CD14-positive monocyte (primary cell): ENCODE measurements at regions not wholly inside any gene's neighbourhood (a gene's known extent, or its start where the extent isn't known, plus 50 kb on each side); places are given as distances from the start of the nearest gene placed in this dataset.

ENCODE experiments used
- DNase-seq, 3 donors: peaks; one replicate each; pipeline ENCODE4 v3.0.0-alpha.2; 2011 to 2022
- H2AFZ ChIP-seq: 2 replicates; pipeline ENCODE4 v1.6.0; 2012; ENCODE audit warnings: mild to moderate bottlenecking, low read depth, low read length, inconsistent platforms; ENCODE audit not compliant: insufficient read depth, poor library complexity, severe bottlenecking
- H3K27ac ChIP-seq, 2 donors: 1 replicate in 1 of 2; 2 replicates in 1 of 2; pipeline ENCODE4 v1.5.1; 2012 to 2013; ENCODE audit warnings: low read length in 2 of 2, control low read depth in 1 of 2, inconsistent platforms in 1 of 2, low read depth in 1 of 2, mild to moderate bottlenecking in 1 of 2
- H3K27me3 ChIP-seq, 2 donors: one replicate each; pipeline versions ENCODE4 v1.6.0 to v1.6.1; 2011 to 2013; ENCODE audit warnings: low read length in 2 of 2; ENCODE audit not compliant: control insufficient read depth in 2 of 2, insufficient read depth in 2 of 2
- H3K36me3 ChIP-seq, 2 donors: replicated peaks in 1 of 2; 1 replicate in 1 of 2; 2 replicates in 1 of 2; pipeline versions ENCODE4 v1.5.1 to v1.6.1; 2012 to 2013; ENCODE audit warnings: low read length in 2 of 2, control low read depth in 1 of 2, inconsistent platforms in 1 of 2, mild to moderate bottlenecking in 1 of 2; ENCODE audit not compliant: insufficient read depth in 2 of 2, control insufficient read depth in 1 of 2
- H3K4me1 ChIP-seq, 2 donors: 1 replicate in 1 of 2; 2 replicates in 1 of 2; pipeline versions ENCODE4 v1.5.1 to v1.6.1; 2012 to 2013; ENCODE audit warnings: low read length in 2 of 2, control low read depth in 1 of 2, inconsistent platforms in 1 of 2, mild to moderate bottlenecking in 1 of 2, moderate library complexity in 1 of 2; ENCODE audit not compliant: insufficient read depth in 2 of 2, control insufficient read depth in 1 of 2
- H3K4me2 ChIP-seq: replicated peaks from 2 replicates; pipeline ENCODE3; 2012; ENCODE audit warnings: low read length, moderate library complexity, mild to moderate bottlenecking; ENCODE audit not compliant: poor library complexity, severe bottlenecking; ENCODE audit errors: extremely low read depth
- H3K4me3 ChIP-seq, 3 experiments: fragments of 200-600 bp in 1 of 3; sonication (generic) in 1 of 3; replicated peaks in 1 of 3; 1 replicate in 2 of 3; 2 replicates in 1 of 3; pipeline ENCODE4 v1.5.1; 2011 to 2013; ENCODE audit warnings: low read length in 3 of 3, mild to moderate bottlenecking in 3 of 3, control low read depth in 2 of 3, low read depth in 2 of 3, inconsistent platforms in 1 of 3, moderate library complexity in 1 of 3
- H3K79me2 ChIP-seq: 2 replicates; pipeline ENCODE4 v1.6.0; 2012; ENCODE audit warnings: mild to moderate bottlenecking, control low read depth, inconsistent platforms, low read length, moderate library complexity; ENCODE audit not compliant: insufficient read depth
- H3K9ac ChIP-seq: 2 replicates; pipeline ENCODE4 v1.6.0; 2017; ENCODE audit warnings: low read length, mild to moderate bottlenecking; ENCODE audit not compliant: insufficient read depth, poor library complexity, severe bottlenecking
- H3K9me3 ChIP-seq, 2 donors: replicated peaks in 1 of 2; 1 replicate in 1 of 2; 2 replicates in 1 of 2; pipeline versions ENCODE4 v1.5.1 to v1.6.1; 2012 to 2013; ENCODE audit warnings: low read length in 2 of 2, control low read depth in 1 of 2; ENCODE audit not compliant: control insufficient read depth in 1 of 2, insufficient read depth in 1 of 2
- H4K20me1 ChIP-seq: 2 replicates; pipeline ENCODE4 v1.6.0; 2012; ENCODE audit warnings: mild to moderate bottlenecking, low read length, control low read depth, moderate library complexity; ENCODE audit not compliant: insufficient read depth
- H3K27ac Mint-ChIP-seq, 7 donors: one replicate each; pipeline ENCODE4 v1.8.0; 2020; ENCODE audit warnings: mild to moderate bottlenecking in 7 of 7, mixed read lengths in 7 of 7, moderate library complexity in 6 of 7, inconsistent platforms in 2 of 7
- H3K27me3 Mint-ChIP-seq, 3 donors: one replicate each; pipeline ENCODE4 v1.8.0; 2021 to 2022; ENCODE audit warnings: low read depth in 3 of 3, mild to moderate bottlenecking in 3 of 3, mixed read lengths in 3 of 3, moderate library complexity in 3 of 3, inconsistent platforms in 1 of 3
- H3K36me3 Mint-ChIP-seq, 2 donors: one replicate each; pipeline ENCODE4 v1.8.0; 2020; ENCODE audit warnings: mixed read lengths in 2 of 2, inconsistent platforms in 1 of 2, mild to moderate bottlenecking in 1 of 2
- H3K4me1 Mint-ChIP-seq: one replicate; pipeline ENCODE4 v1.8.0; 2020; ENCODE audit warnings: mild to moderate bottlenecking, mixed read lengths
- H3K4me3 Mint-ChIP-seq, 2 donors: one replicate each; pipeline ENCODE4 v1.8.0; 2020; ENCODE audit warnings: mild to moderate bottlenecking in 2 of 2, mixed read lengths in 2 of 2, moderate library complexity in 1 of 2
- H3K9me3 Mint-ChIP-seq, 7 donors: one replicate each; pipeline ENCODE4 v1.8.0; 2020 to 2022; ENCODE audit warnings: mixed read lengths in 7 of 7, mild to moderate bottlenecking in 6 of 7, moderate library complexity in 6 of 7, inconsistent platforms in 2 of 7
- CTCF ChIP-seq: fragments of 200-600 bp; IDR thresholded peaks from one replicate; pipeline ENCODE4 v1.8.0; 2022; ENCODE audit warnings: antibody characterized with exemption, mild to moderate bottlenecking
- WGBS: methylation state at CpG from one replicate; pipeline ENCODE4 v1.1.5; 2013; ENCODE audit warnings: missing lambda C conversion rate; ENCODE audit not compliant: insufficient coverage; 5-methylcytosine and 5-hydroxymethylcytosine counted together
- intact Hi-C, 2 donors: fragments of 100-400 bp; cut with micrococcal nuclease; formaldehyde crosslinking; loops; one replicate each; pipeline versions ENCODE4 v1.15.0 to v1.15.1; 2023

GRCh38 chr10:20971901-20972300 lies 74.8 kb upstream of the NEBL start:
- H3K4me1 ChIP-seq, result no peaks in the 10 kb centered on the region
- no peaks in the 10 kb centered on the region for H3K27me3 ChIP-seq
- H2AFZ ChIP-seq, result no peak overlapping the region
- H3K4me3 Mint-ChIP-seq, result no peak overlapping the region
- intact Hi-C loops, result no loop called here
- no peaks in the 10 kb centered on the region for H4K20me1 ChIP-seq
- peaks cover 2% of the 10 kb centered on the region for H3K4me1 Mint-ChIP-seq
- H3K36me3 ChIP-seq, result no peaks in the 10 kb centered on the region
- H3K4me3 ChIP-seq, result no peak overlapping the region
- H3K4me2 ChIP-seq, result no peak overlapping the region
- peaks cover 0 to 1% (median 0%) of the 10 kb centered on the region in 3 donors for H3K27me3 Mint-ChIP-seq
- no peak for TF ChIP-seq CTCF
- peaks cover 0 to 3% (median 0%) of the 10 kb centered on the region in 7 donors for H3K9me3 Mint-ChIP-seq
- H3K27ac ChIP-seq, result no peak overlapping the region
- H3K36me3 Mint-ChIP-seq, result no peaks in the 10 kb centered on the region
- no peaks in the 10 kb centered on the region for H3K79me2 ChIP-seq
- WGBS, result no CpG with 5 or more reads among the region's 3 CpGs
- DNase-seq, result no peak
- no peak overlapping the region for H3K9ac ChIP-seq
- no peaks in the 10 kb centered on the region for H3K9me3 ChIP-seq
- no peak overlapping the region for H3K27ac Mint-ChIP-seq

GRCh38 chr10:20970708-20971107 lies 73.6 kb upstream of the NEBL start:
- peaks cover 0 to 1% (median 0%) of the 10 kb centered on the region in 3 donors for H3K27me3 Mint-ChIP-seq
- H3K4me1 ChIP-seq, result no peaks in the 10 kb centered on the region
- peaks cover 2% of the 10 kb centered on the region for H3K4me1 Mint-ChIP-seq
- no peaks in the 10 kb centered on the region for H3K36me3 Mint-ChIP-seq
- peaks cover 0 to 3% (median 0%) of the 10 kb centered on the region in 7 donors for H3K9me3 Mint-ChIP-seq
- no peaks in the 10 kb centered on the region for H3K36me3 ChIP-seq
- no peak overlapping the region for H3K27ac Mint-ChIP-seq
- no peak overlapping the region for H3K4me3 Mint-ChIP-seq
- no peaks in the 10 kb centered on the region for H4K20me1 ChIP-seq
- no peak overlapping the region for H2AFZ ChIP-seq
- intact Hi-C loops, result no loop called here
- H3K4me3 ChIP-seq, result no peak overlapping the region
- H3K9me3 ChIP-seq, result no peaks in the 10 kb centered on the region
- H3K27me3 ChIP-seq, result no peaks in the 10 kb centered on the region
- TF ChIP-seq CTCF, result no peak
- WGBS, result no CpG with 5 or more reads among the region's 4 CpGs
- DNase-seq, result no peak
- H3K79me2 ChIP-seq, result no peaks in the 10 kb centered on the region
- no peak overlapping the region for H3K27ac ChIP-seq
- no peak overlapping the region for H3K9ac ChIP-seq
- H3K4me2 ChIP-seq, result no peak overlapping the region
